Thoracic aorta (tissue), 2 donors: ENCODE measurements at regions not wholly inside any gene's neighbourhood (a gene's known extent, or its start where the extent isn't known, plus 50 kb on each side); places are given as distances from the start of the nearest gene placed in this dataset.

Experiments used
- ATAC-seq: fragments of 150-250 bp; one replicate; pipeline ENCODE4 v1.8.0; 2017; ENCODE audit warnings: low read depth; ENCODE audit not compliant: insufficient number of reproducible peaks, low FRiP score
- DNase-seq: peaks from one replicate; pipeline ENCODE4 v3.0.0-alpha.2; 2020; ENCODE audit warnings: low spot score
- H3K27ac ChIP-seq, 2 donors: fragments of 200-600 bp; sonication (generic); 1 replicate in 1 of 2; 2 replicates in 1 of 2; pipeline ENCODE4 v1.5.1; 2016; ENCODE audit warnings: mild to moderate bottlenecking in 2 of 2, moderate library complexity in 2 of 2
- H3K27me3 ChIP-seq: fragments of 200-600 bp; sonication (generic); replicated peaks from 2 replicates; pipeline ENCODE4 v1.6.0; 2016; ENCODE audit warnings: mild to moderate bottlenecking; ENCODE audit not compliant: insufficient read depth
- H3K36me3 ChIP-seq: fragments of 200-600 bp; sonication (generic); one replicate; pipeline ENCODE4 v1.5.1; 2016
- H3K4me1 ChIP-seq, 2 donors: fragments of 200-600 bp; sonication (generic); 1 replicate in 1 of 2; 2 replicates in 1 of 2; pipeline versions ENCODE4 v1.5.1 to v1.6.0; 2016; ENCODE audit warnings: low read depth in 2 of 2, mild to moderate bottlenecking in 1 of 2; ENCODE audit not compliant: control insufficient read depth in 1 of 2
- H3K4me3 ChIP-seq: fragments of 200-600 bp; sonication (generic); 2 replicates; pipeline ENCODE4 v1.5.1; 2016; ENCODE audit warnings: mild to moderate bottlenecking
- H3K9me3 ChIP-seq: fragments of 200-600 bp; sonication (generic); 2 replicates; pipeline ENCODE4 v1.5.1; 2016
- TF ChIP-seq, protein P1 (sequence below): fragments of 200-600 bp; sonication (generic); IDR thresholded peaks from one replicate; pipeline ENCODE4 v1.5.1; 2019; ENCODE audit warnings: antibody characterized with exemption

DNA sequence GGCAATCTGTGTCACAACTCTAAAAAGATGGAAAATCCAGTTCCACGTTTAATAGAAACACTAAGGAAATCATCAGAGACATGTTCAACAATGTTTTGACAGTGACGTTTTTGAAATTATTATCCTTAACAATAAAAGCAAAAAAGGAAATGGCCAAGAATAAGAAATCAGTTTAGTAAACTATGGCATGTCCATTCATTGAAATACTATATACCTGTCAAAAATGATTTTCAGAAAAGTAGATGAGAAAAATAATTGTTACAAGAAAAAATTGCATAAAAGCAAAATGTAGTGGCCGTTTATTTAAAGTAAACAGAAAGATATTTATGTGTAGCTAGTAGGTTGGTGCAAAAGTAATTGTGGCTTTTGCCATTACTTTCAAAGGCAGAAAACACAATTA is 345.4 kb upstream of the NPSR1 start:
- no peak for DNase-seq
- Histone ChIP-seq H3K27me3 (no peaks in the 10 kb centered on the region), H3K4me3 (no peak overlapping the region), H3K27ac (no peak overlapping the region), H3K9me3 (no peaks in the 10 kb centered on the region), H3K4me1 (no peaks in the 10 kb centered on the region), H3K36me3 (no peaks in the 10 kb centered on the region)
- TF ChIP-seq, protein P1, sequence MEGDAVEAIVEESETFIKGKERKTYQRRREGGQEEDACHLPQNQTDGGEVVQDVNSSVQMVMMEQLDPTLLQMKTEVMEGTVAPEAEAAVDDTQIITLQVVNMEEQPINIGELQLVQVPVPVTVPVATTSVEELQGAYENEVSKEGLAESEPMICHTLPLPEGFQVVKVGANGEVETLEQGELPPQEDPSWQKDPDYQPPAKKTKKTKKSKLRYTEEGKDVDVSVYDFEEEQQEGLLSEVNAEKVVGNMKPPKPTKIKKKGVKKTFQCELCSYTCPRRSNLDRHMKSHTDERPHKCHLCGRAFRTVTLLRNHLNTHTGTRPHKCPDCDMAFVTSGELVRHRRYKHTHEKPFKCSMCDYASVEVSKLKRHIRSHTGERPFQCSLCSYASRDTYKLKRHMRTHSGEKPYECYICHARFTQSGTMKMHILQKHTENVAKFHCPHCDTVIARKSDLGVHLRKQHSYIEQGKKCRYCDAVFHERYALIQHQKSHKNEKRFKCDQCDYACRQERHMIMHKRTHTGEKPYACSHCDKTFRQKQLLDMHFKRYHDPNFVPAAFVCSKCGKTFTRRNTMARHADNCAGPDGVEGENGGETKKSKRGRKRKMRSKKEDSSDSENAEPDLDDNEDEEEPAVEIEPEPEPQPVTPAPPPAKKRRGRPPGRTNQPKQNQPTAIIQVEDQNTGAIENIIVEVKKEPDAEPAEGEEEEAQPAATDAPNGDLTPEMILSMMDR, result no peak
- no peak for ATAC-seq

- no peaks in the 10 kb centered on the region for H3K9me3 ChIP-seq
- H3K27me3 ChIP-seq, result no peaks in the 10 kb centered on the region
- TF ChIP-seq, protein P1, result no peak
- DNase-seq (no peak), ATAC-seq (no peak)
- no peak overlapping the region for H3K4me3 ChIP-seq
- no peak overlapping the region for H3K27ac ChIP-seq
- H3K4me1 ChIP-seq, result no peaks in the 10 kb centered on the region
- H3K36me3 ChIP-seq, result no peaks in the 10 kb centered on the region
Measured at GRCh38 chr7:34313289-34313688, 344.7 kb upstream of the NPSR1 start.

DNA sequence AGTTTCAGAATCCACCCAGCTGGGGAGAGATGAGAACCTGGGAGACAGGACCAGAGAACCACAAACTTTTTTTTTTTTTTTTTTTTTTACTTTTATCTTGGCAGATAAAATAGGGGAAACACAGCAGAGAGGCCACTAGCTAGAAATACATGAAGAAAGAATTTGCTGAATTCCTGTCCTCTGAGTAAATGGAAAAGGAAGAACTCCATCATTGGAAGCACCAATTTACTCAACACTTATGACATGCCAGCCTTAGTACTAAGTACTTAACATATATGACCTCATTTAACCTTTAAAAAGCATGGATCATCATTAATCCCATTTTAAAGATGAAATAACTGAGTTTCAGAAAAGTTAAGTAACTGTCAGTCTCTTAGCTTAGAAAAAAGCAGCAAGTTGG is 343.0 kb upstream of the NPSR1 start:
- Histone ChIP-seq H3K4me3 (no peak overlapping the region), H3K27me3 (no peaks in the 10 kb centered on the region), H3K9me3 (no peaks in the 10 kb centered on the region), H3K36me3 (no peaks in the 10 kb centered on the region), H3K4me1 (no peaks in the 10 kb centered on the region), H3K27ac (no peak overlapping the region)
- TF ChIP-seq, protein P1, result no peak
- DNase-seq (no peak), ATAC-seq (no peak)

DNA sequence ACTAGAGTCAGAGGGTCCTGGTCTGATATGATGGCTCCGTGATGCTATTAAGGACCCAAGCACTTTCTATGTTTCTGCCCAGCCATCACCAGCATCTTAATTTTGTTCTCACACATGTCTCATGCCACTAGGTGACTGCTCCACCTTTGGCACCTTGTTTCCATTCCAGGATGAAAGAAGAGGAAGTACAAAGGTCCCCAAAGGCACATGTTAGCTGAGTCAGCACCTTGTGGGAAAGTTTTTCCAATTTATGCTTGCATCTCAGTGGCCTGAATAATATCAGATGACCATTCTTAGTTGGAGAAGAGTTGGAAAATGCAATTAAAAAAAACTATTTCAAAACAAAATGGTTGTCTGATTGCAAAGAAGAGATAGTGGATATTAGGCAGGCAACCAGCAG is 341.0 kb upstream of the NPSR1 start:
- no peak for DNase-seq
- no peaks in the 10 kb centered on the region for H3K36me3 ChIP-seq
- H3K4me1 ChIP-seq, result peaks cover 0 to 4% of the 10 kb centered on the region in 2 donors
- H3K27me3 ChIP-seq, result no peaks in the 10 kb centered on the region
- no peak for ATAC-seq
- TF ChIP-seq, protein P1, result no peak
- no peaks in the 10 kb centered on the region for H3K9me3 ChIP-seq
- no peak overlapping the region for H3K4me3 ChIP-seq
- no peak overlapping the region for H3K27ac ChIP-seq

- DNase-seq (no peak), ATAC-seq (no peak)
- H3K4me3 ChIP-seq, result no peak overlapping the region
- H3K9me3 ChIP-seq, result no peaks in the 10 kb centered on the region
- no peaks in the 10 kb centered on the region for H3K27me3 ChIP-seq
- H3K27ac ChIP-seq, result no peak overlapping the region
- H3K4me1 ChIP-seq, result peaks cover 0 to 4% of the 10 kb centered on the region in 2 donors
- TF ChIP-seq, protein P1, result no peak
- no peaks in the 10 kb centered on the region for H3K36me3 ChIP-seq
Measured at GRCh38 chr7:34320412-34320811, 337.6 kb upstream of the NPSR1 start.
